GM12878 (cell line): ENCODE measurements at regions not wholly inside any gene's neighbourhood (a gene's known extent, or its start where the extent isn't known, plus 50 kb on each side); places are given as distances from the start of the nearest gene placed in this dataset.

Source experiments
- EP300 ChIP-seq, 2 experiments: fragments of 150-350 bp in 1 of 2; IDR thresholded peaks; 2 replicates each; pipeline ENCODE4 v1.6.1; 2011 to 2012; ENCODE audit warnings: low read depth in 2 of 2, low read length in 2 of 2, borderline replicate concordance in 1 of 2, improper control_type of control experiment in 1 of 2, inconsistent platforms in 1 of 2; ENCODE audit not compliant: control insufficient read depth in 1 of 2
- EZH2 ChIP-seq: IDR thresholded peaks from 2 replicates; pipeline ENCODE4 v1.6.1; 2012; ENCODE audit warnings: low read depth, mild to moderate bottlenecking, control low read depth, inconsistent platforms, low read length, borderline replicate concordance; ENCODE audit not compliant: control insufficient read depth
- NFYB ChIP-seq: IDR thresholded peaks from 2 replicates; pipeline ENCODE4 v1.6.1; 2011; ENCODE audit warnings: low read depth, mild to moderate bottlenecking, low read length, improper control_type of control experiment, moderate library complexity; ENCODE audit not compliant: insufficient read depth
- SREBF1 ChIP-seq: IDR thresholded peaks from 2 replicates; pipeline ENCODE4 v1.6.1; 2012; ENCODE audit warnings: mild to moderate bottlenecking, low read length
- TF ChIP-seq, protein P1 (sequence below): IDR thresholded peaks from 2 replicates; pipeline ENCODE4 v1.6.1; 2012; ENCODE audit warnings: mild to moderate bottlenecking, low read depth, low read length
- TF ChIP-seq, protein P2 (sequence below): IDR thresholded peaks from 2 replicates; pipeline ENCODE4 v1.6.1; 2012; ENCODE audit warnings: low read depth, low read length, improper control_type of control experiment
- TF ChIP-seq, protein P3 (sequence below), 3 experiments: IDR thresholded peaks in 2 of 3; conservative IDR thresholded peaks in 1 of 3; 2 replicates each; pipeline ENCODE4 v1.5.1; 2011; ENCODE audit warnings: low read depth in 3 of 3, low read length in 3 of 3, mild to moderate bottlenecking in 3 of 3, control low read depth in 2 of 3, moderate library complexity in 2 of 3, inconsistent platforms in 1 of 3, mixed read lengths in 1 of 3; ENCODE audit not compliant: control insufficient read depth in 2 of 3, insufficient read depth in 1 of 3; ENCODE audit errors: extremely low read depth in 1 of 3

DNA sequence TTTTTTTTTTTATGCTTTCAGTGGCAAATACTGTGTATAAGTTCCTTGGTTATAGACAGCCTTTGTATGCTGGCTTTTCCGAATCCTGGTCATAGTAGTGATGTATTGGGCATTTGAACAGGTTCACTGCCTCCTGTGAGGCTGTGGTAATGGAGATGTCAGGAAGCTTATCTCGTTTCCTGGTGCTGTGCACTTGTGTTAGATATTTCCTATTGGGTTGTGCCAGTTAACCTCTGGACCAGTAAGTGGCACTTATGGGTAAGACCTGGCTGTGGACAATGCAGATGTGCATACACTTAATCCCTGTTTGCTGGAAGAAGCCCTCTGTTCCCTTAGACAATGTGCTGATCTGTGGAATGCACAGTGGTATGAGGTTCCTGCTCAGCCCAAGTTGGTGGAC lies 135.4 kb upstream of the KITLG start:
- TF ChIP-seq, protein P1, sequence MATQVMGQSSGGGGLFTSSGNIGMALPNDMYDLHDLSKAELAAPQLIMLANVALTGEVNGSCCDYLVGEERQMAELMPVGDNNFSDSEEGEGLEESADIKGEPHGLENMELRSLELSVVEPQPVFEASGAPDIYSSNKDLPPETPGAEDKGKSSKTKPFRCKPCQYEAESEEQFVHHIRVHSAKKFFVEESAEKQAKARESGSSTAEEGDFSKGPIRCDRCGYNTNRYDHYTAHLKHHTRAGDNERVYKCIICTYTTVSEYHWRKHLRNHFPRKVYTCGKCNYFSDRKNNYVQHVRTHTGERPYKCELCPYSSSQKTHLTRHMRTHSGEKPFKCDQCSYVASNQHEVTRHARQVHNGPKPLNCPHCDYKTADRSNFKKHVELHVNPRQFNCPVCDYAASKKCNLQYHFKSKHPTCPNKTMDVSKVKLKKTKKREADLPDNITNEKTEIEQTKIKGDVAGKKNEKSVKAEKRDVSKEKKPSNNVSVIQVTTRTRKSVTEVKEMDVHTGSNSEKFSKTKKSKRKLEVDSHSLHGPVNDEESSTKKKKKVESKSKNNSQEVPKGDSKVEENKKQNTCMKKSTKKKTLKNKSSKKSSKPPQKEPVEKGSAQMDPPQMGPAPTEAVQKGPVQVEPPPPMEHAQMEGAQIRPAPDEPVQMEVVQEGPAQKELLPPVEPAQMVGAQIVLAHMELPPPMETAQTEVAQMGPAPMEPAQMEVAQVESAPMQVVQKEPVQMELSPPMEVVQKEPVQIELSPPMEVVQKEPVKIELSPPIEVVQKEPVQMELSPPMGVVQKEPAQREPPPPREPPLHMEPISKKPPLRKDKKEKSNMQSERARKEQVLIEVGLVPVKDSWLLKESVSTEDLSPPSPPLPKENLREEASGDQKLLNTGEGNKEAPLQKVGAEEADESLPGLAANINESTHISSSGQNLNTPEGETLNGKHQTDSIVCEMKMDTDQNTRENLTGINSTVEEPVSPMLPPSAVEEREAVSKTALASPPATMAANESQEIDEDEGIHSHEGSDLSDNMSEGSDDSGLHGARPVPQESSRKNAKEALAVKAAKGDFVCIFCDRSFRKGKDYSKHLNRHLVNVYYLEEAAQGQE, result no peak
- TF ChIP-seq, protein P2, sequence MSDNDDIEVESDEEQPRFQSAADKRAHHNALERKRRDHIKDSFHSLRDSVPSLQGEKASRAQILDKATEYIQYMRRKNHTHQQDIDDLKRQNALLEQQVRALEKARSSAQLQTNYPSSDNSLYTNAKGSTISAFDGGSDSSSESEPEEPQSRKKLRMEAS, result no peak
- no peak for TF ChIP-seq NFYB
- TF ChIP-seq EZH2, result no peak
- TF ChIP-seq, protein P3, sequence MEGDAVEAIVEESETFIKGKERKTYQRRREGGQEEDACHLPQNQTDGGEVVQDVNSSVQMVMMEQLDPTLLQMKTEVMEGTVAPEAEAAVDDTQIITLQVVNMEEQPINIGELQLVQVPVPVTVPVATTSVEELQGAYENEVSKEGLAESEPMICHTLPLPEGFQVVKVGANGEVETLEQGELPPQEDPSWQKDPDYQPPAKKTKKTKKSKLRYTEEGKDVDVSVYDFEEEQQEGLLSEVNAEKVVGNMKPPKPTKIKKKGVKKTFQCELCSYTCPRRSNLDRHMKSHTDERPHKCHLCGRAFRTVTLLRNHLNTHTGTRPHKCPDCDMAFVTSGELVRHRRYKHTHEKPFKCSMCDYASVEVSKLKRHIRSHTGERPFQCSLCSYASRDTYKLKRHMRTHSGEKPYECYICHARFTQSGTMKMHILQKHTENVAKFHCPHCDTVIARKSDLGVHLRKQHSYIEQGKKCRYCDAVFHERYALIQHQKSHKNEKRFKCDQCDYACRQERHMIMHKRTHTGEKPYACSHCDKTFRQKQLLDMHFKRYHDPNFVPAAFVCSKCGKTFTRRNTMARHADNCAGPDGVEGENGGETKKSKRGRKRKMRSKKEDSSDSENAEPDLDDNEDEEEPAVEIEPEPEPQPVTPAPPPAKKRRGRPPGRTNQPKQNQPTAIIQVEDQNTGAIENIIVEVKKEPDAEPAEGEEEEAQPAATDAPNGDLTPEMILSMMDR (IDR thresholded peaks at IDR 0.05 in 2 of 3, conservative IDR thresholded peaks at IDR 0.05 in 1 of 3; ENCODE audit: control insufficient read depth in 2 of 3, extremely low read depth in 1 of 3, insufficient read depth in 1 of 3, low read depth in 3 of 3, low read length in 3 of 3), result no peak
- TF ChIP-seq EP300 (IDR thresholded peaks at IDR 0.05; ENCODE audit: borderline replicate concordance in 1 of 2, control insufficient read depth in 1 of 2, low read depth in 2 of 2, low read length in 2 of 2), result no peak
- TF ChIP-seq SREBF1, result no peak
